MV-4-11 (cell line): ENCODE measurements at regions not wholly inside any gene's neighbourhood (a gene's known extent, or its start where the extent isn't known, plus 50 kb on each side); places are given as distances from the start of the nearest gene placed in this dataset.
"Not testable (repeated sequence)": the region's sequence is repeated elsewhere in the genome, so short reads cannot be mapped to it uniquely, and the experiment has no call there.

Experiments
- DNase-seq: peaks from one replicate; lab custom pipeline; 2025; lab: John Stamatoyannopoulos, UW

- DNase-seq = not testable (repeated sequence)
Observed at GRCh38 chr6:119491112-119491511, 141.6 kb upstream of the MAN1A1 start.

DNA sequence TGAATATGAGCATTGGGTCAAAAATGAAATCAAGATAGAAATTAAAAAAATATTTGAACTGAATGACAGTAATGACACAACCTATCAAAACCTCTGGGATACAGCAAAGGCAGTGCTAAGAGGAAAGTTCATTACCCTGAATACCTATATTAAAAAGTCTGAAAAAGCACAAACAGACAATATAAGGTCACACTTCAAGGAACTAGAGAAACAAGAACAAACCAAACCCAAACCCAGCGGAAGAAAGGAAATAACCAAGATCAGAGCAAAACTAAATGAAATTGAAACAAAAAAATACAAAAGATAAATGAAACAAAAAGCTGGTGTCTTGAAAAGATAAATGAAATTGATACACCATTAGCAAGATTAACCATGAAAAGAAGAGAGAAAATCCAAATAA is 140.5 kb upstream of the MAN1A1 start:
- DNase-seq = not testable (repeated sequence)

DNA sequence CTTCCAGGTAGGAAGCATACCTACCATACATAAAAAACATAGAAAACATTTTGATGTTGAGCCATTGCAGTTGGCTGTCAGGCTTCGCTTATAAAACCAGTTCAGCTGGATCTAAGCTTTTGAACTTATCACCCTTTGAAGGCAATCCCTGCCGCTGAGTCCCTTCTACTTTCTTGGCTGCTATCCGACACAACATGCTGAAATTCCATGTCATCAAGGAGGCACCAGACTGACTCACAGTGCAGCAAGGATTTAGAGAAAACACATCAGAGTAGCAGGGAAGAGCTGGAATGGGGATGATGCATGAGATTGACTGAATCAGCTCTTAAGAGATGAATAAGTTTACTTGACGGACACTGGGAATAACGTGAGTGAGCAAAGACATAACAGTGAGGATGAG is 135.0 kb upstream of the MAN1A1 start:
- DNase-seq = no peak

DNA sequence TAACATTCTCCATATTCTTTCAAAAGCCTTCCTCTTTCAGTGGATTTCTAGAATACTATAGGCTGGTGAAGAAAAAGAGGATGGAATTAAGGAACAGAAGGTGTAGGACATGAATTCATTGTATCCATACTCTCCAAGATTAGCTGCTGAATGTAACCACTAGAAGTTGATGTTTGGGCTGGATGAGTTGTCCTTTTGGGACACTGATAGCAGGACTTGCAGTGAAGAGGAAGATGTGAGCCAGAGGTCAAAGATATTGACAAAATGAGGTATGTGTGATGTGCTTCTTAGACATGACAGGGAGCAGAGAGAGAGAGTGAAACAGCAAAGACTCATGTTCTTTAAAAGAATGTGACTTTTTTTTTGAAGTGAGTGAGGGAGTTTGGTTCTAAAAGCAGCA is 134.3 kb upstream of the MAN1A1 start:
- DNase-seq = no peak

DNA sequence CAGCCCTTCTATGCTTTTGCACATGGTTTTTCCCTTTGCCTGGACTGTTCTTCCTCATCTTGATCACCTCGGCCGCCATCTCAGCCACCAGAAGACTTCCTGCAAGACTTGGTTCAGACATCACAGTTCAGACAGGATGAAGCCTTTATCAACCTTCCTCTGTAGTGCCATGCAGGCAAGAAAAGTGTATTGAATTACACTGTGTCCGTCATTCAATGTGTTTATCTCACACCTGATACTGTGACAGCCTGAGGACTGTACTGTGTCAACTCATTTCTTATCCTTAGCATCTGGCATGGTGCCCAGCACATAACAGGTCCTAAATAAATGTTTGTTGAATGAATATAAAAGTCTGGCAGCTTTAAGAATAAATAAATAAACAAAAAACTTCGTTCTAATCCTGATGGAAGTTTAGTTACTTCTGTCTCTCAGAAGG is 133.3 kb upstream of the MAN1A1 start:
- DNase-seq = no peak

- no peak for DNase-seq
Observed at GRCh38 chr6:119481976-119482375, 132.4 kb upstream of the MAN1A1 start.

- no peak for DNase-seq
Observed at GRCh38 chr6:119480961-119481497, 131.5 kb upstream of the MAN1A1 start.

DNA sequence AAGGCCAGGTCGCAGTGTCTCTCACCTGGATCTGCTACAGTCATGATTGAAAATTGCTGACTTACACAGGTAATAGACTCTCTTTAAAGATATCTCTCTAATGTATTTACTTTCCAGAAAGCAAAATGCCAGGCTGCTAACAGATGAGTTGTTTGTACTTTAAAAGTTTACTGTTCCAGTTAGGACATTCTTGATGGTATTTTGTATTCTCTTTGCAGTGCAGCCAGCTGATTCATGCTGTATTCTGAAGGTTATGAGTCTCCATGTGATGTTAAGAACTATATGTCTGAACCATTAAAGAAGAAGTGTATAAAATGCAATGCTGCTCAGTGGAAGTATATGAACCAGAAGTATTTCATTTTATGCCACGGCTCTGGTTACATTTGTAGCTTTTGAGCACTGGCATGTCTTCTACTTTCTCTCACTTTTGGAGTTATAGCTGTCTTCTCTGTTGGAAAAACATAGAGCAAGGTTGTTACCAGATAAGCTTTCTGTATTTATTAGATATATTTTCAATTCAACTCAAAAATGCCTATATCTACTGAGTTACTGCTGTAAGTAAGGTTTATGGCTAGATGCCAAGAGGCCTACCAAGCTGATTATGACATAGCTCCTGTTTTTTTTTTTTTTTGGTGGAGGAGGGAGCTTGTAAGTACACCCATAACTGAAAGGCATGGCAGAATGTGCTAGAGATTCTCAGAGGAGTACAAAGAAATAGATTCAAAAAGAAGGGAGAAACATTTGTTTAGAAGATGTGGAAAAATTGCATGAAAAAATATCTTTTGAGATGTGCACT is 130.5 kb upstream of the MAN1A1 start:
- peak; percentile 72 for DNase-seq

DNA sequence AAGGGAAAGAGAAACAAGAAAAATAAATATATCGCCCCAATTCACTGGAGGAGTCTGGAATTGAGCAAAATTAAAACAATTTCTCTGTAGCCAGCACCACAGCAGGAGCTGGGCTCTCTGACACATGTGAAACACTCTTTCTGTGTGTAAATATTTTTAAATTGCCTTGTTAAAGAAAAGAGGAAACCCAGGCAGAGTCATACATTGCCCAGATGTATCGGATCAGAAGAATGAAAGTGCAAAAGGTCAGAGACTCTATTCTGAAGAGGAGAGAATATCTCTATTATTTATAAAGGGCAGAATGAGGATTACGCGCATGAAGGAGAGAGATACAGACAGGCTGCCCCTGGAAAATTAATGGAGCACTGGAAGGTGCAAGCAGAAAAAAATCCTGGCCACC is 127.0 kb upstream of the MAN1A1 start:
- peak; percentile 75 for DNase-seq

- DNase-seq = no peak
Observed at GRCh38 chr6:119476024-119476423, 126.5 kb upstream of the MAN1A1 start.

- DNase-seq = no peak
Observed at GRCh38 chr6:119470893-119471542, 121.5 kb upstream of the MAN1A1 start.

- DNase-seq = peak; percentile 21
Observed at GRCh38 chr6:119467488-119468081, 118.0 kb upstream of the MAN1A1 start.

DNA sequence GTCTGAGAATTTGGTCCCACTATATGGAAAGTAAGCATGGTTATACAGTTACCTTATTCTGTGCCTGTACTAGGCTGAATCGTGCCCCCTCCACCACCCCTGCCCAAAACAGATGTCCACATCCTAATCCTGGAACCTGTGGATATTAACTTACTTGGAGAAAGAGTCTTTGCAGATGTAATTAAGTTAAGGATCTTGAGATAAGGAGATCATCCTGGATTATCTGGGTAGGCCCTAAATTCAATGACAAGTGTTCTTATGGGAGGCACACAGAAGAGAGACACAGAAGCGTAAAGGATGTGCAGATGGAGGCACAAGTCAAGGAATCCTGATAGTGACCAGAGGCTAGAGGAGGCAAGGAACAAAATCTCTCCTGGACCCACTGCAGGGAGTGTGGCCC is 116.7 kb upstream of the MAN1A1 start:
- DNase-seq = no peak

DNA sequence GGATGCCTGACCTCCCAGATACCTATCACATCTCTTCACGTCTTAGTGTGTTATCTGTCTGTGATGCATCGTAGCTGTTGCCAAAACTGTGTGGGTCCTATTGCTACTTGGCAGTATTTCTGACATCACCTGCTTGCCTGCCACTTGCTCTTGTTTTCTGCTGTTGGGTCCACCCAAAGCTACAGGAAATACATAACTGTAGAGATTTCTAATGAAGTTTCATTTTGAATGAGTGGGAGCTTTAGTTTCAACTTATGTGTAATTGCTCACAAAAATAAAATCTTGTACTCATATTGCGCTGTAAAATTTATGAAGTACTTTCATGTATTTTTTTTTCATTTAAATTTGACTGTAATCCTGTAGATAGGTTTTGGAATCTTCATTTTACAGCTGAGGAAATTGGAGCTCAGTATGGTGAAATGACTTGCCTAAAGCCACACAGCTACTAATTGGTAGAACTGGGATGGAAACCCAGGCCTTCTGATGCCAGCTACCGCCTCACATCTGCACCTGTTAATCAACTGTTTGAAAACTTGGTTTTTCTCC is 113.6 kb upstream of the MAN1A1 start:
- DNase-seq = no peak

DNA sequence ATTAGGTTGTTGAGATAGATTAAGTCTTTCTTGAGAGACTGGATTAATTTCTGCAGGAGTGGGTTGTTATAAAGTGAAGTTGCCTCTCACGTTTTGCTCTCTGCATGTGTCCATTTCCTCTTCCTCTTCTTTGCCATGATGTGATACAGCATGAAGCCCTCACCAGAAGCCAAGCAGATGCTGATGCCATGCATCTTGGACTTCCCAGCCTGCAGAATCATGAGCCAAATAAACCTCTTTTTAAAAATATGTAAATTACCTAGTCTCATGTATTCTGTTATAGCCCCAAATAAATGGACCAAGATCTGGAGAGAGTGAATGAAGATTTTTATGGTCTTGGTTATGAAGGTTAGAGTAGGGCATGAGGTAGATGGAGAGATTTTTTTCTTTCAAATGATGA is 111.6 kb upstream of the MAN1A1 start:
- no peak for DNase-seq

- DNase-seq = peak; percentile 59
Observed at GRCh38 chr6:119459207-119459974, 109.8 kb upstream of the MAN1A1 start.

- peak; percentile 65 for DNase-seq
Observed at GRCh38 chr6:119454714-119455113, 105.2 kb upstream of the MAN1A1 start.

DNA sequence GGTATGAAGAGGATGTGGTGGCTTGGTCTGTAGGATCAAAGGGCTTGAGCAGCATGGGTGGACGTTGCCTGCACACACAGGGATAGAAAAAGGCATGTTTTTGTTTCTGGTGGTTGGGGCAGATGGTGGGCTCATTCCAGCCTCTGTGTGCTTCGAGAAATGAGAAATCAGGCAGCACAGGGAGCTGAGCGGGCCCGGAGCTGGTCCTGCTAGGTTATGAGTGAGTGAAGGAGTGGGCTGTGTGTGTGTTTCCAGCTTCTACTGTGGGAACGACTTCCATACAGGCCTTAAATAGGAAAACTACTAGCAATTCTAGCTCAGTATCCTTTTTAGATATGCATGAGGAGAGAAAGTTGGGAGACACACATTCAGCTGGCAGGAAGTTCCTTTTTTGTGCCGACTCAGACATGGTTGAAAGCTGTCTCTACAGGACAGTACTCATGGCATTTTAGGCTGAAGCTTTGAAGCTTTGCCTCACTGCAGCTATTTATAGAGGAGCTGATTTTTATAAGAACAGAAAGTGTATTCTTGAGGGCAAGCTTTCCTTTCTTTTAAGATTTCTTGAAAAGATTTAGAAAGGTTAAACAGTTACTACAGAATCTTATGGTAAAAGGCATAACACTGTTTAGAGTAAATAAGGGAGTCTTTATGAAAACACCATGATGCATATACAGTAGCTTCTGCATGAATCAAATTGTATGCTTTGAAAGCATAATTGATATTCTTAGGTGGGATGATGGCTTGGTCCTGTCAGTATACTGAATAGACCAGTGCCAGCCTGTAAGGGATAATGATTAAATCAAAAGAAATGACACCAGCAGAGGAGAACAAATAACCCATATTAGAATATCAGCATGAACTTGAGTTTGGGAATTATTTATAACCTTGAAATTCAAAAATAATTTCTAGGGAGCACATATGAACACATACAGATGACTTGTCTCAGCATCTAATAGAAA is 104.0 kb upstream of the MAN1A1 start:
- DNase-seq = peak; percentile 10

DNA sequence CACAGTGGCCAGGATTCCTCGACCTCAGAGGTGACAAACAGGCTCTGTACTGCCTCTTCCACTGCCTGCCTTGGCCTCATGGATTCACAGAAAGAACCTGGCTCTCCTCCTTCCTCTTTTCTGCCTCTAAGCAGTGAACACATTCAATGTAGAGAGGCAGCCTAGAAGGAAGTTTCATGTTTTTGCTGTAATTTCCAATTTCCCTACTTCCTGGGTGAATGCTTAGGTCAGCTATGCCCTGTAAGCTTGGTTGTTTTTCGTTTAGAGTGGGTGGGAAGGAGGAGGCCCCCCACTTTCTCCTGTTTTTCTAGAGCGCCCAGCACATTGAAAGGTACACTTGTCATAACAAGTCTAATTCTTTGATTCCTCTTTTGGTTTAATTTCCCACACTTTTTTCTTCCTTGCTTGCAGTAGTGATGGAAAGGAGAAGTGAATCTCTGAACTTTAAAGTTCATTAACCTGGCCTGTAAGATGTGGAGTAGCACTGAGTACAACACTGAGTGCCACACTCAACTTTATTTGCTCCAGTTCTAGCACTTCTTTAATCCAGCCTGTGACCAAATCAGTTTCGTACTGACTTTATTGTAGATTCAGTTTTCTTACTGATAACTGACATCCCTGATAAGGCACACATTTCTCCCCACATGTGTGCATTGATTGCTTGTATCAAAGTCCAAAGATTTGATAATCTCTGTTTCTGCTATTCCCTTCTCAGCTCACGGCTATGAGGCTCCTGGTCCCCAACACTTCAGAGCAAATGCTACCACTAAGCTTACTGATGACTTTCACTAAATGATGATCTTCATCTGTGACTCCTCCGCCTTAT is 100.0 kb upstream of the MAN1A1 start:
- peak; percentile 80 for DNase-seq

- peak; percentile 72 for DNase-seq
Observed at GRCh38 chr6:119447921-119448320, 98.4 kb upstream of the MAN1A1 start.
